K562 (cell line): ENCODE measurements at regions not wholly inside any gene's neighbourhood (a gene's known extent, or its start where the extent isn't known, plus 50 kb on each side); places are given as distances from the start of the nearest gene placed in this dataset.

Source experiments
- HNRNPH1 ChIP-seq: fragments of 200-400 bp; formaldehyde crosslinking; optimal IDR thresholded peaks from 2 replicates; pipeline ENCODE3; 2017; ENCODE audit warnings: low read depth, mild to moderate bottlenecking, low read length, moderate library complexity
- KHSRP ChIP-seq: fragments of 450-650 bp; IDR thresholded peaks from 2 replicates; pipeline ENCODE4 v1.6.1; 2017
- TEAD1 ChIP-seq, 2 experiments: fragments of 450-650 bp in 1 of 2; sonication (generic) in 1 of 2; formaldehyde crosslinking; IDR thresholded peaks; 2 replicates each; pipeline versions ENCODE4 v1.4.0 to v1.8.0; 2020 to 2022; ENCODE audit warnings: mild to moderate bottlenecking in 2 of 2, missing genetic modification reagents in 1 of 2
- TF ChIP-seq, protein P1 (sequence below): fragments of 200-800 bp; sonication (Bioruptor generic); IDR thresholded peaks from 2 replicates; pipeline ENCODE4 v1.6.1; 2016; ENCODE audit warnings: missing genetic modification characterization, missing compliant biosample characterization

- TF ChIP-seq, protein P1, sequence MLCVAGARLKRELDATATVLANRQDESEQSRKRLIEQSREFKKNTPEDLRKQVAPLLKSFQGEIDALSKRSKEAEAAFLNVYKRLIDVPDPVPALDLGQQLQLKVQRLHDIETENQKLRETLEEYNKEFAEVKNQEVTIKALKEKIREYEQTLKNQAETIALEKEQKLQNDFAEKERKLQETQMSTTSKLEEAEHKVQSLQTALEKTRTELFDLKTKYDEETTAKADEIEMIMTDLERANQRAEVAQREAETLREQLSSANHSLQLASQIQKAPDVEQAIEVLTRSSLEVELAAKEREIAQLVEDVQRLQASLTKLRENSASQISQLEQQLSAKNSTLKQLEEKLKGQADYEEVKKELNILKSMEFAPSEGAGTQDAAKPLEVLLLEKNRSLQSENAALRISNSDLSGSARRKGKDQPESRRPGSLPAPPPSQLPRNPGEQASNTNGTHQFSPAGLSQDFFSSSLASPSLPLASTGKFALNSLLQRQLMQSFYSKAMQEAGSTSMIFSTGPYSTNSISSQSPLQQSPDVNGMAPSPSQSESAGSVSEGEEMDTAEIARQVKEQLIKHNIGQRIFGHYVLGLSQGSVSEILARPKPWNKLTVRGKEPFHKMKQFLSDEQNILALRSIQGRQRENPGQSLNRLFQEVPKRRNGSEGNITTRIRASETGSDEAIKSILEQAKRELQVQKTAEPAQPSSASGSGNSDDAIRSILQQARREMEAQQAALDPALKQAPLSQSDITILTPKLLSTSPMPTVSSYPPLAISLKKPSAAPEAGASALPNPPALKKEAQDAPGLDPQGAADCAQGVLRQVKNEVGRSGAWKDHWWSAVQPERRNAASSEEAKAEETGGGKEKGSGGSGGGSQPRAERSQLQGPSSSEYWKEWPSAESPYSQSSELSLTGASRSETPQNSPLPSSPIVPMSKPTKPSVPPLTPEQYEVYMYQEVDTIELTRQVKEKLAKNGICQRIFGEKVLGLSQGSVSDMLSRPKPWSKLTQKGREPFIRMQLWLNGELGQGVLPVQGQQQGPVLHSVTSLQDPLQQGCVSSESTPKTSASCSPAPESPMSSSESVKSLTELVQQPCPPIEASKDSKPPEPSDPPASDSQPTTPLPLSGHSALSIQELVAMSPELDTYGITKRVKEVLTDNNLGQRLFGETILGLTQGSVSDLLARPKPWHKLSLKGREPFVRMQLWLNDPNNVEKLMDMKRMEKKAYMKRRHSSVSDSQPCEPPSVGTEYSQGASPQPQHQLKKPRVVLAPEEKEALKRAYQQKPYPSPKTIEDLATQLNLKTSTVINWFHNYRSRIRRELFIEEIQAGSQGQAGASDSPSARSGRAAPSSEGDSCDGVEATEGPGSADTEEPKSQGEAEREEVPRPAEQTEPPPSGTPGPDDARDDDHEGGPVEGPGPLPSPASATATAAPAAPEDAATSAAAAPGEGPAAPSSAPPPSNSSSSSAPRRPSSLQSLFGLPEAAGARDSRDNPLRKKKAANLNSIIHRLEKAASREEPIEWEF (CRISPR knock-in tag), result no peak
- TF ChIP-seq HNRNPH1 (no peak), TEAD1 (CRISPR knock-in tag; IDR thresholded peaks at IDR 0.05) (no peak), KHSRP (no peak)
- TF ChIP-seq, all 486 proteins: peak for 0
Observed at GRCh38 chr12:105992849-105993740, 145.7 kb downstream of the NUAK1 start (continued).
